Sigmoid colon (tissue), 4 donors: ENCODE measurements at regions not wholly inside any gene's neighbourhood (a gene's known extent, or its start where the extent isn't known, plus 50 kb on each side); places are given as distances from the start of the nearest gene placed in this dataset.

ENCODE experiments used
- EP300 ChIP-seq, 4 donors: sonication (generic); formaldehyde crosslinking; IDR thresholded peaks; one replicate each; pipeline ENCODE4 v1.6.1; 2017; ENCODE audit warnings: antibody characterized with exemption in 4 of 4
- POLR2A ChIP-seq, 2 donors: fragments of 450-650 bp; IDR thresholded peaks; one replicate each; pipeline ENCODE4 v1.6.1; 2016; ENCODE audit warnings: antibody characterized with exemption in 2 of 2, mild to moderate bottlenecking in 2 of 2, moderate library complexity in 2 of 2
- TF ChIP-seq, protein P1 (sequence below), 4 experiments: fragments of 450-650 bp in 3 of 4; fragments of 200-600 bp in 1 of 4; IDR thresholded peaks; one replicate each; pipeline ENCODE4 v1.5.1; 2016 to 2019; ENCODE audit warnings: antibody characterized with exemption in 4 of 4, mild to moderate bottlenecking in 3 of 4, moderate library complexity in 2 of 4

DNA sequence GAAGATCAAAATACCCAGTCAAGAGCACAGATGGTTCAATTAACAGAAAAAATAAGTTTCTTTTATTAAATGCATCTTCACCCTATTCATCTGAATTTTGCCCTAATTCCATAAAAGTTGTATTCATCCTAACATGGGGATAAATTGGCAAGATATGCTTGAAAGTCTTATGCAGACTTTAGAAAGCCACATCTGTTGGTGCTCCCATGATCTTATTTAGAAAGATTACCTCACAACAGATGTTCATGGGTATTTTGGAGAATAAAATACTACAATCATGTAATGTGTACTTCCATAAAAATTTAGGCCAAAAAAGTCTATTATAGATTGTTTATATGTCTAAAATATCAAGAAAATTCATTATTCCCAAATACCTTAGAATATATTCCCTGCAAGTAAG is 510.3 kb downstream of the TECRL start:
- TF ChIP-seq, protein P1, sequence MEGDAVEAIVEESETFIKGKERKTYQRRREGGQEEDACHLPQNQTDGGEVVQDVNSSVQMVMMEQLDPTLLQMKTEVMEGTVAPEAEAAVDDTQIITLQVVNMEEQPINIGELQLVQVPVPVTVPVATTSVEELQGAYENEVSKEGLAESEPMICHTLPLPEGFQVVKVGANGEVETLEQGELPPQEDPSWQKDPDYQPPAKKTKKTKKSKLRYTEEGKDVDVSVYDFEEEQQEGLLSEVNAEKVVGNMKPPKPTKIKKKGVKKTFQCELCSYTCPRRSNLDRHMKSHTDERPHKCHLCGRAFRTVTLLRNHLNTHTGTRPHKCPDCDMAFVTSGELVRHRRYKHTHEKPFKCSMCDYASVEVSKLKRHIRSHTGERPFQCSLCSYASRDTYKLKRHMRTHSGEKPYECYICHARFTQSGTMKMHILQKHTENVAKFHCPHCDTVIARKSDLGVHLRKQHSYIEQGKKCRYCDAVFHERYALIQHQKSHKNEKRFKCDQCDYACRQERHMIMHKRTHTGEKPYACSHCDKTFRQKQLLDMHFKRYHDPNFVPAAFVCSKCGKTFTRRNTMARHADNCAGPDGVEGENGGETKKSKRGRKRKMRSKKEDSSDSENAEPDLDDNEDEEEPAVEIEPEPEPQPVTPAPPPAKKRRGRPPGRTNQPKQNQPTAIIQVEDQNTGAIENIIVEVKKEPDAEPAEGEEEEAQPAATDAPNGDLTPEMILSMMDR (IDR thresholded peaks at IDR 0.05), result no peak
- TF ChIP-seq POLR2A (IDR thresholded peaks at IDR 0.05), result no peak
- TF ChIP-seq EP300 (IDR thresholded peaks at IDR 0.05), result no peak
